Inferior parietal cortex (tissue), 1 donor: ENCODE measurements at regions not wholly inside any gene's neighbourhood (a gene's known extent, or its start where the extent isn't known, plus 50 kb on each side); places are given as distances from the start of the nearest gene placed in this dataset.
A peak's percentile ranks its signal among the peaks of the same experiment; 100 is the strongest.

ENCODE experiments used
- DNase-seq: peaks from one replicate; pipeline ENCODE4 v3.0.0-alpha.2; 2016; ENCODE audit errors: extremely low spot score

- DNase-seq, result no peak
Observed at GRCh38 chr7:117973975-117974374, 100.7 kb upstream of the CTTNBP2 start.

- DNase-seq, result no peak
Observed at GRCh38 chr7:117974891-117975290, 101.7 kb upstream of the CTTNBP2 start.

- DNase-seq, result no peak
Observed at GRCh38 chr7:117975476-117975875, 102.2 kb upstream of the CTTNBP2 start.

GRCh38 chr7:117979954-117980497 is 106.8 kb upstream of the CTTNBP2 start:
- DNase-seq, result no peak

- DNase-seq, result no peak
Observed at GRCh38 chr7:117982071-117983055, 109.1 kb upstream of the CTTNBP2 start.

- DNase-seq, result no peak
Observed at GRCh38 chr7:117986645-117987269, 113.5 kb upstream of the CTTNBP2 start.

- no peak for DNase-seq
Observed at GRCh38 chr7:117990834-117991233, 117.6 kb upstream of the CTTNBP2 start.

GRCh38 chr7:117992635-117993376 is 119.6 kb upstream of the CTTNBP2 start:
- DNase-seq, result peak; percentile 34

GRCh38 chr7:117993377-117994003 is 120.2 kb upstream of the CTTNBP2 start:
- DNase-seq, result peak; percentile 42

GRCh38 chr7:117995850-117996650 is 122.8 kb upstream of the CTTNBP2 start:
- no peak for DNase-seq

- no peak for DNase-seq
Observed at GRCh38 chr7:117997862-117998825, 124.9 kb upstream of the CTTNBP2 start.

- no peak for DNase-seq
Observed at GRCh38 chr7:118000480-118001202, 127.4 kb upstream of the CTTNBP2 start.

- DNase-seq, result no peak
Observed at GRCh38 chr7:118003476-118003875, 130.2 kb upstream of the CTTNBP2 start.

- no peak for DNase-seq
Observed at GRCh38 chr7:118005026-118005425, 131.8 kb upstream of the CTTNBP2 start.

- DNase-seq, result no peak
Observed at GRCh38 chr7:118006979-118007378, 133.7 kb upstream of the CTTNBP2 start.

GRCh38 chr7:118009419-118009818 is 136.2 kb upstream of the CTTNBP2 start:
- no peak for DNase-seq

GRCh38 chr7:118011652-118012051 is 138.4 kb upstream of the CTTNBP2 start:
- DNase-seq, result no peak

- peak; percentile 26 for DNase-seq
Observed at GRCh38 chr7:118013252-118014010, 140.2 kb upstream of the CTTNBP2 start.
